Psoas muscle (tissue), 7 donors: ENCODE measurements at regions not wholly inside any gene's neighbourhood (a gene's known extent, or its start where the extent isn't known, plus 50 kb on each side); places are given as distances from the start of the nearest gene placed in this dataset.

ENCODE experiments used
- ATAC-seq, 4 donors: fragments of 200-7000 bp; cut with Tn5 transposase; one replicate each; pipeline ENCODE4 v1.9.1; 2020; ENCODE audit warnings: moderate library complexity in 3 of 4, mild to moderate bottlenecking in 2 of 4
- DNase-seq, 2 donors: peaks; one replicate each; pipeline ENCODE4 v3.0.0-alpha.2; 2020
- H3K27ac ChIP-seq: fragments of 200-600 bp; one replicate; pipeline ENCODE4 v1.8.0; 2022
- H3K27me3 ChIP-seq, 3 donors: fragments of 200-600 bp in 1 of 3; one replicate each; pipeline versions ENCODE4 v1.6.1 to v1.8.0; 2013 to 2022; ENCODE audit warnings: low read length in 2 of 3, mild to moderate bottlenecking in 2 of 3, moderate library complexity in 1 of 3; ENCODE audit not compliant: insufficient read depth in 3 of 3
- H3K36me3 ChIP-seq, 2 donors: fragments of 200-600 bp in 1 of 2; one replicate each; pipeline versions ENCODE4 v1.6.1 to v1.8.0; 2013 to 2022; ENCODE audit warnings: low read depth in 1 of 2, mild to moderate bottlenecking in 1 of 2, moderate library complexity in 1 of 2; ENCODE audit not compliant: insufficient read depth in 1 of 2
- H3K4me1 ChIP-seq: fragments of 200-600 bp; one replicate; pipeline ENCODE4 v1.8.0; 2022
- H3K4me3 ChIP-seq: fragments of 200-600 bp; one replicate; pipeline ENCODE4 v1.8.0; 2022; ENCODE audit warnings: mild to moderate bottlenecking
- H3K9me3 ChIP-seq: fragments of 200-600 bp; one replicate; pipeline ENCODE4 v1.8.0; 2022
- CTCF ChIP-seq: fragments of 200-600 bp; IDR thresholded peaks from one replicate; pipeline ENCODE4 v1.8.0; 2022; ENCODE audit warnings: antibody characterized with exemption
- WGBS, 3 donors: extraction: QIAGEN DNeasy Blood & Tissue Kit; methylation state at CpG; one replicate each; pipeline versions ENCODE4 v1.1.6 to v1.1.7; 2013; 5-methylcytosine and 5-hydroxymethylcytosine counted together
- intact Hi-C, 2 donors: fragments of 100-400 bp; cut with DNase I; formaldehyde crosslinking; loops; one replicate each; pipeline versions ENCODE4 v1.11.0 to v1.14.2; 2022
- donor health status: healthy with polysubstance abuse.
- donor health status: DM: no; HTN: no; CAD: no; lungs with moderate emphysema.
- donor health status: Bipolar disorder and iron deficiency.
- donor health status: healthy.
- donor health status: DM: yes; HTN: yes; CAD: no.
- donor health status: DM: no; HTN: no; CAD: no.
- donor health status: DM: yes; HTN: yes; CAD: no.

- H3K27me3 ChIP-seq, result no peaks in the 10 kb centered on the region
- WGBS, 3 donors, result 52 to 55% (median 54%) methylated on average over 5 of the region's 5 CpGs
- no peak overlapping the region for H3K4me3 ChIP-seq
- H3K36me3 ChIP-seq, result no peaks in the 10 kb centered on the region
- no peaks in the 10 kb centered on the region for H3K9me3 ChIP-seq
- intact Hi-C loops, result no loop called here
- TF ChIP-seq CTCF, result no peak
- no peak overlapping the region for H3K27ac ChIP-seq
- DNase-seq (no peak), ATAC-seq (no peak)
- no peaks in the 10 kb centered on the region for H3K4me1 ChIP-seq
These were observed 68.6 kb downstream of the ZC3H11B start for GRCh38 chr1:219544163-219544846.

- H3K27me3 ChIP-seq, result no peaks in the 10 kb centered on the region
- no peak overlapping the region for H3K4me3 ChIP-seq
- H3K27ac ChIP-seq, result no peak overlapping the region
- DNase-seq, result no peak
- no peak for ATAC-seq
- intact Hi-C loops, result no loop called here
- 81 to 91% (median 84%) methylated on average over 5 of the region's 5 CpGs for WGBS, 3 donors
- TF ChIP-seq CTCF, result no peak
- H3K36me3 ChIP-seq, result no peaks in the 10 kb centered on the region
- no peaks in the 10 kb centered on the region for H3K4me1 ChIP-seq
- no peaks in the 10 kb centered on the region for H3K9me3 ChIP-seq
These were observed 69.9 kb downstream of the ZC3H11B start for GRCh38 chr1:219542828-219543518.

GRCh38 chr1:219541946-219542345, 71.0 kb downstream of the ZC3H11B start:
- no peak overlapping the region for H3K4me3 ChIP-seq
- ATAC-seq, result no peak
- no peak for TF ChIP-seq CTCF
- intact Hi-C loops, result no loop called here
- H3K27me3 ChIP-seq, result no peaks in the 10 kb centered on the region
- H3K27ac ChIP-seq, result no peak overlapping the region
- H3K36me3 ChIP-seq, result no peaks in the 10 kb centered on the region
- no peaks in the 10 kb centered on the region for H3K4me1 ChIP-seq
- no peaks in the 10 kb centered on the region for H3K9me3 ChIP-seq
- no peak for DNase-seq

GRCh38 chr1:219539645-219540254, 73.2 kb downstream of the ZC3H11B start:
- Histone ChIP-seq H3K4me3 (no peak overlapping the region), H3K27me3 (no peaks in the 10 kb centered on the region), H3K9me3 (no peaks in the 10 kb centered on the region), H3K4me1 (no peaks in the 10 kb centered on the region), H3K27ac (no peak overlapping the region), H3K36me3 (no peaks in the 10 kb centered on the region)
- intact Hi-C loops, result no loop called here
- DNase-seq, result no peak
- no peak for TF ChIP-seq CTCF
- WGBS, 3 donors, result 85 to 88% (median 86%) methylated on average over 3 of the region's 3 CpGs
- no peak for ATAC-seq
